ENCODE measurements at regions not wholly inside any gene's neighbourhood (a gene's known extent, or its start where the extent isn't known, plus 50 kb on each side); places are given as distances from the start of the nearest gene placed in this dataset.
A peak's percentile ranks its signal among the peaks of the same experiment; 100 is the strongest.
"Not testable (repeated sequence)": the region's sequence is repeated elsewhere in the genome, so short reads cannot be mapped to it uniquely, and the experiment has no call there.

- H3K36me3 ChIP-seq: no peaks in the 10 kb centered on the region
- H3K4me1 ChIP-seq: no peaks in the 10 kb centered on the region
- H3K4me3 ChIP-seq: no peak overlapping the region
- no peak overlapping the region for H3K27ac ChIP-seq
- H3K27me3 ChIP-seq: peaks cover 0 to 11% (median 0%) of the 10 kb centered on the region in 3 donors
- 85 to 92% (median 89%) methylated on average over 58 to 69 of the region's 69 CpGs for WGBS, 5 donors
- H3K9me3 ChIP-seq: peaks cover 0 to 7% (median 3%) of the 10 kb centered on the region in 4 donors
- no peak for DNase-seq
- intact Hi-C loops (cut with DNase I; ENCODE audit: low total_unique reads): no loop called here
- TF ChIP-seq, protein P1, sequence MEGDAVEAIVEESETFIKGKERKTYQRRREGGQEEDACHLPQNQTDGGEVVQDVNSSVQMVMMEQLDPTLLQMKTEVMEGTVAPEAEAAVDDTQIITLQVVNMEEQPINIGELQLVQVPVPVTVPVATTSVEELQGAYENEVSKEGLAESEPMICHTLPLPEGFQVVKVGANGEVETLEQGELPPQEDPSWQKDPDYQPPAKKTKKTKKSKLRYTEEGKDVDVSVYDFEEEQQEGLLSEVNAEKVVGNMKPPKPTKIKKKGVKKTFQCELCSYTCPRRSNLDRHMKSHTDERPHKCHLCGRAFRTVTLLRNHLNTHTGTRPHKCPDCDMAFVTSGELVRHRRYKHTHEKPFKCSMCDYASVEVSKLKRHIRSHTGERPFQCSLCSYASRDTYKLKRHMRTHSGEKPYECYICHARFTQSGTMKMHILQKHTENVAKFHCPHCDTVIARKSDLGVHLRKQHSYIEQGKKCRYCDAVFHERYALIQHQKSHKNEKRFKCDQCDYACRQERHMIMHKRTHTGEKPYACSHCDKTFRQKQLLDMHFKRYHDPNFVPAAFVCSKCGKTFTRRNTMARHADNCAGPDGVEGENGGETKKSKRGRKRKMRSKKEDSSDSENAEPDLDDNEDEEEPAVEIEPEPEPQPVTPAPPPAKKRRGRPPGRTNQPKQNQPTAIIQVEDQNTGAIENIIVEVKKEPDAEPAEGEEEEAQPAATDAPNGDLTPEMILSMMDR (IDR thresholded peaks at IDR 0.05): no peak
- TF ChIP-seq POLR2AphosphoS5 (IDR thresholded peaks at IDR 0.05) (no peak), EP300 (IDR thresholded peaks at IDR 0.05) (no peak), POLR2A (IDR thresholded peaks at IDR 0.05) (no peak)
These were observed 75.5 kb upstream of the ATP5MC3 start for GRCh38 chr2:175256806-175257585.

DNA sequence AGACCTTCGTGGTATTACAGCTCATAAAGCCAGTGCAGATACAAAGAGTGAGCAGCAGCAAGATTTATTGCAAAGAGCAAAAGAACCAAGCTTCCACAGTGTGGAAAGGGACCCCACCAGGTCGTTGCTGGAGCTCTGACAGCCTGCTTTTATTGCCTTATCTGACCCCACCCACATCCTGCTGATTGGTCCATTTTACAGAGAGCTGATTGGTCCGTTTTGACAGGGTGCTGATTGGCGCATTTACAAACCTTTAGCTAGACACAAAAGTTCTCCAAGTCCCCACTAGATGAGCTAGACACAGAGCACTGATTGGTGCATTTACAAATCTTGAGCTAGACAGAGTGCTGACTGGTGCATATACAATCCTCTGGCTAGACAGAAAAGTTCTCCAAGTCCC is 74.9 kb upstream of the ATP5MC3 start:
- H3K4me3 ChIP-seq; DNase-seq; H3K4me1 ChIP-seq; H3K27ac ChIP-seq; H3K9me3 ChIP-seq; H3K36me3 ChIP-seq; intact Hi-C loops (cut with DNase I; ENCODE audit: low total_unique reads): not testable (repeated sequence)
- peaks cover 0 to 11% (median 0%) of the 10 kb centered on the region in 3 donors for H3K27me3 ChIP-seq
- 76 to 86% (median 81%) methylated on average over 4 of the region's 4 CpGs for WGBS, 5 donors

DNA sequence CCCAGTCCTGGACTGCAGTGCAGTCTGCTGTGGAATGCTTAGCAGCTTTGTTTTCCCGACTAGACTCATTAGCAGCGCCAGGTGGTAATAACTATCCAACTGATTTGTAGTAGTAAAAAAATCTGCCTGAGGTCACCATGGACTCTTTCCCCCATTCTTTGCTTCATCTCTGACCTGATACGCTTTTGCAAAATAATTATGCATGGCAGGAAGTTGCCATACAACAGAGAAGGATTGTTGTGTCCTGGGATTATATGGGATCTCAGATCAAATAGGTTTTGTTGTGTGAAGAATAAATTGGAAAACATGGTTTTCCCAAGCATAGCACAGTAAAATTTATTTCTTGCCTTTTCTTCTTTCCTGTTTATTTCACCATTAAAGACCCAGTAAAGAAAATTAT is 72.4 kb upstream of the ATP5MC3 start:
- WGBS, 5 donors: 61 to 65% (median 63%) methylated on average over 3 of the region's 3 CpGs
- H3K4me3 ChIP-seq: no peak overlapping the region
- TF ChIP-seq POLR2A (IDR thresholded peaks at IDR 0.05): no peak
- no peak for TF ChIP-seq POLR2AphosphoS5 (IDR thresholded peaks at IDR 0.05)
- TF ChIP-seq, protein P1 (IDR thresholded peaks at IDR 0.05): no peak
- no peak for TF ChIP-seq EP300 (IDR thresholded peaks at IDR 0.05)
- H3K27me3 ChIP-seq: peaks cover 0 to 11% (median 0%) of the 10 kb centered on the region in 3 donors
- H3K9me3 ChIP-seq: peaks cover 0 to 7% (median 3%) of the 10 kb centered on the region in 4 donors
- intact Hi-C loops (cut with DNase I; ENCODE audit: low total_unique reads): no loop called here
- no peaks in the 10 kb centered on the region for H3K36me3 ChIP-seq
- no peak overlapping the region for H3K27ac ChIP-seq
- DNase-seq: no peak
- H3K4me1 ChIP-seq: no peaks in the 10 kb centered on the region

DNA sequence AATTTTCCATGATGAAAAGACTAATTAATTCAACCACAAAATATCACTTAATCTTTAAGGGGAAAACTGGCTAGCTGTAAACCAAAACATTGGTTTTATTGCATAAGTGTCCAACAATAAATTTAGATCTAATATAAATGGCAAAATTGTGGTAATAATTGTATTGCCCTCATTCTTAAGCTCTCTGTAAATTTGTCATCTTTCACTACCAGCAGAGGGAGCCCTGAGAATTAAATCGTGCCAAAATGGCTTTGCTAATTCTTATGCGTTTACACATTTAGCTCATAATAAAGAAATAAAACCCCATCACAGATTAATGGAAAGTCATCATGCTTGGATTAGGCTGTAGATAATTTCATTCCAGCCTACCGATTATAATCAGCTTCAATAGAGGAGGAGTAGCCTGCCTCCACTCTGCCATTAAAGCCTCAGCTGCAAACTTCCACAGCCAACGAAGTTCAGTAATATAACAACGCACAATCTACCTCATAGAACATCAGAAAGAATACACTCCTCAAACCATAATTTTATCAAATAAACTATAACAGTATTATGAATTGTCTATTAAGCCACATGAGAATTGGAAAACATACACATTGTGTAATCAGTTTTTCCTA is 70.0 kb upstream of the ATP5MC3 start:
- H3K9me3 ChIP-seq: no peaks in the 10 kb centered on the region
- H3K4me1 ChIP-seq: peaks cover 0 to 5% (median 0%) of the 10 kb centered on the region in 4 donors
- 17 to 22% (median 18%) methylated on average over 5 of the region's 5 CpGs for WGBS, 5 donors
- intact Hi-C loops (cut with DNase I; ENCODE audit: low total_unique reads): no loop called here
- no peak overlapping the region for H3K27ac ChIP-seq
- H3K27me3 ChIP-seq: peaks cover 0 to 4% (median 0%) of the 10 kb centered on the region in 3 donors
- no peaks in the 10 kb centered on the region for H3K36me3 ChIP-seq
- no peak for TF ChIP-seq POLR2A (IDR thresholded peaks at IDR 0.05)
- TF ChIP-seq EP300 (IDR thresholded peaks at IDR 0.05): no peak
- TF ChIP-seq POLR2AphosphoS5 (IDR thresholded peaks at IDR 0.05): no peak
- TF ChIP-seq, protein P1 (IDR thresholded peaks at IDR 0.05): peak in 4 of 7 experiments; percentile 18 to 51 (median 38)
- no peak overlapping the region for H3K4me3 ChIP-seq
- peak in 1 of 2 donors; percentile 56 for DNase-seq

DNA sequence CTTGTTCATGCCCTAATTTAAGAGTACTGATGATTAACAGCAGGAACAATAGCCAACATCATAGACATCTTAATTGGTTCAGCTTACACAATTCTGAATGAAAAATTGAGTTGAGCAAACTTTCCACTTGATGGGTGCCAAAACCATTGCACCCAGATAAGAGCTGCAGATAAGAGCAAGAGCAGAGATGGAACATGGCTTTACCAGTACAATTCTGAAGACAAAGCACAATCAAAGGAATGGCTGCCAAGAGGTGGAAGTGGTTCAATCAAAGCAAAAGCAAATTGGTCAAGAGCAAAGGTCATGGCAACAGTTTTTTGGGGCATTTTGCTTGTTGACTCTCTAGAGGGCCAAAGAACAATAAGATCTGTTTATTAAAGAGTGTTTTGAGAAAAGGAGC is 65.6 kb upstream of the ATP5MC3 start:
- TF ChIP-seq POLR2AphosphoS5 (IDR thresholded peaks at IDR 0.05): peak in 2 of 3 donors; percentile 25 to 30
- no peak for TF ChIP-seq POLR2A (IDR thresholded peaks at IDR 0.05)
- TF ChIP-seq, protein P1 (IDR thresholded peaks at IDR 0.05): no peak
- H3K27me3 ChIP-seq: no peaks in the 10 kb centered on the region
- DNase-seq: no peak
- intact Hi-C loops (cut with DNase I; ENCODE audit: low total_unique reads): no loop called here
- H3K4me1 ChIP-seq: peaks cover 0 to 5% (median 0%) of the 10 kb centered on the region in 4 donors
- no peaks in the 10 kb centered on the region for H3K36me3 ChIP-seq
- no peaks in the 10 kb centered on the region for H3K9me3 ChIP-seq
- no peak overlapping the region for H3K27ac ChIP-seq
- H3K4me3 ChIP-seq: no peak overlapping the region
